K562 (cell line): ENCODE measurements at regions not wholly inside any gene's neighbourhood (a gene's known extent, or its start where the extent isn't known, plus 50 kb on each side); places are given as distances from the start of the nearest gene placed in this dataset.
"Not testable (repeated sequence)": the region's sequence is repeated elsewhere in the genome, so short reads cannot be mapped to it uniquely, and the experiment has no call there.

Experiments used
- ATAC-seq: fragments of 200-7000 bp; cut with Tn5 transposase; 3 replicates; pipeline ENCODE4 v1.9.1; 2020; ENCODE audit warnings: moderate library complexity
- BruUV-seq: library from RNA; stranded (reverse); fragments of 400-500 nt; replicated peaks from 2 replicates; lab custom pipeline; 2021; lab: Mats Ljungman, UMichigan
- CTCF ChIA-PET: fragments of 300-600 bp; formaldehyde crosslinking; extraction: SDS; loops from one replicate; lab custom pipeline; 2021; ENCODE audit warnings: low intra/inter-chr PET ratio; lab: Yijun Ruan, JAX
- POLR2A ChIA-PET: fragments of 300-600, 350-650 bp; sonication (Branson Sonifier 250); formaldehyde crosslinking; extraction: SDS; loops from one replicate; lab custom pipeline; 2021; ENCODE audit warnings: antibody characterized with exemption, inconsistent platforms; lab: Yijun Ruan, JAX
- DNase-seq, 4 experiments: peaks; one replicate each; pipeline versions ENCODE4 v3.0.0 to v3.0.0-alpha.2; 2011 to 2018; ENCODE audit warnings: low spot score in 3 of 4, mixed read lengths in 3 of 4; ENCODE audit errors: extremely low read depth in 1 of 4
- FAIRE-seq: peaks from 2 replicates; lab custom pipeline; 2011; peaks lifted over from hg19 to GRCh38; lab: Jason Lieb, UNC
- H2AFZ ChIP-seq: 2 replicates; pipeline ENCODE4 v1.6.0; 2011; ENCODE audit warnings: low read depth, low read length, control low read depth, inconsistent platforms
- H3K27ac ChIP-seq: fragments of 200-600 bp; 3 replicates; pipeline ENCODE4 v1.8.0; 2011; ENCODE audit warnings: low read depth, mild to moderate bottlenecking, control low read depth, inconsistent platforms, low read length, moderate library complexity, mixed read lengths; ENCODE audit errors: extremely low read depth
- H3K27me3 ChIP-seq, 2 experiments: fragments of 300-600 bp in 1 of 2; 2 replicates in 1 of 2; 3 replicates in 1 of 2; pipeline versions ENCODE4 v1.6.0 to v1.8.0; 2011; ENCODE audit warnings: inconsistent platforms in 2 of 2, low read length in 2 of 2, mild to moderate bottlenecking in 1 of 2, mixed read lengths in 1 of 2, moderate library complexity in 1 of 2; ENCODE audit not compliant: control insufficient read depth in 2 of 2, insufficient read depth in 2 of 2
- H3K36me3 ChIP-seq: fragments of 300-600 bp; 3 replicates; pipeline ENCODE4 v1.8.0; 2011; ENCODE audit warnings: mild to moderate bottlenecking, low read length, inconsistent platforms; ENCODE audit not compliant: control insufficient read depth, insufficient read depth
- H3K4me1 ChIP-seq, 2 experiments: fragments of 200-600 bp in 1 of 2; replicated peaks in 1 of 2; 2 replicates in 1 of 2; 3 replicates in 1 of 2; pipeline versions ENCODE4 v1.5.1 to v1.8.0; 2011; ENCODE audit warnings: inconsistent platforms in 2 of 2, low read length in 2 of 2, mild to moderate bottlenecking in 1 of 2, mixed read lengths in 1 of 2, moderate library complexity in 1 of 2; ENCODE audit not compliant: control insufficient read depth in 2 of 2, insufficient read depth in 2 of 2
- H3K4me2 ChIP-seq: 2 replicates; pipeline ENCODE4 v1.6.1; 2011; ENCODE audit warnings: low read length, control low read depth, inconsistent platforms, mixed read lengths; ENCODE audit not compliant: insufficient read depth
- H3K4me3 ChIP-seq: fragments of 200-600 bp; sonication (generic), shearing (Covaris generic); 2 replicates; pipeline ENCODE4 v1.5.1; 2016; ENCODE audit warnings: control low read depth, inconsistent platforms
- H3K79me2 ChIP-seq: fragments of 200-600 bp; 3 replicates; pipeline ENCODE4 v1.8.0; 2011; ENCODE audit warnings: low read length, inconsistent platforms; ENCODE audit not compliant: control insufficient read depth, insufficient read depth
- H3K9ac ChIP-seq, 2 experiments: 2 replicates each; pipeline versions ENCODE4 v1.6.0 to v1.6.1; 2011; ENCODE audit warnings: low read depth in 2 of 2, low read length in 2 of 2, control low read depth in 1 of 2, inconsistent platforms in 1 of 2, mild to moderate bottlenecking in 1 of 2, mixed read lengths in 1 of 2; ENCODE audit not compliant: insufficient read depth in 1 of 2
- H3K9me1 ChIP-seq: one replicate; pipeline ENCODE4 v1.6.0; 2011; ENCODE audit warnings: inconsistent platforms, mild to moderate bottlenecking, low read length, moderate library complexity; ENCODE audit not compliant: control insufficient read depth, insufficient read depth
- H3K9me3 ChIP-seq: replicated peaks from 2 replicates; pipeline ENCODE4 v1.5.1; 2011; ENCODE audit warnings: low read depth, low read length, inconsistent platforms; ENCODE audit not compliant: control insufficient read depth, insufficient read depth
- H4K20me1 ChIP-seq: replicated peaks from 2 replicates; pipeline ENCODE4 v1.6.1; 2011; ENCODE audit warnings: low read length, inconsistent platforms, mixed read lengths; ENCODE audit not compliant: control insufficient read depth, insufficient read depth
- ATF6 ChIP-seq: sonication (generic); formaldehyde crosslinking; IDR thresholded peaks from 2 replicates; pipeline ENCODE4 v1.4.0; 2020; ENCODE audit warnings: mild to moderate bottlenecking, missing genetic modification reagents
- E2F6 ChIP-seq, 2 experiments: IDR thresholded peaks; 2 replicates each; pipeline ENCODE4 v1.6.1; 2011; ENCODE audit warnings: borderline replicate concordance in 1 of 2, control low read depth in 1 of 2, low read depth in 1 of 2, low read length in 1 of 2, mild to moderate bottlenecking in 1 of 2, mixed read lengths in 1 of 2, moderate library complexity in 1 of 2; ENCODE audit not compliant: insufficient read depth in 1 of 2, insufficient read length in 1 of 2, poor library complexity in 1 of 2, severe bottlenecking in 1 of 2; ENCODE audit errors: extremely low read depth in 1 of 2
- JUND ChIP-seq, 2 experiments: IDR thresholded peaks; 2 replicates in 1 of 2; 3 replicates in 1 of 2; pipeline ENCODE4 v1.6.1; 2011; ENCODE audit warnings: borderline replicate concordance in 2 of 2, low read depth in 2 of 2, low read length in 2 of 2, improper control_type of control experiment in 1 of 2, missing biosample characterization in 1 of 2, missing genetic modification characterization in 1 of 2, missing genetic modification reagents in 1 of 2
- MTA1 ChIP-seq: fragments of 450-650 bp; IDR thresholded peaks from 2 replicates; pipeline ENCODE4 v1.6.1; 2017; ENCODE audit warnings: borderline replicate concordance
- NRF1 ChIP-seq, 2 experiments: fragments of 450-650 bp; IDR thresholded peaks in 1 of 2; conservative IDR thresholded peaks in 1 of 2; 2 replicates each; pipeline ENCODE4 v1.6.1; 2014; ENCODE audit warnings: mild to moderate bottlenecking in 2 of 2
- PURB ChIP-seq: sonication (generic); formaldehyde crosslinking; IDR thresholded peaks from 2 replicates; pipeline ENCODE4 v1.9.0; 2021; ENCODE audit warnings: low read depth, mild to moderate bottlenecking, missing genetic modification reagents
- RBBP5 ChIP-seq: fragments of 200-600 bp; sonication (generic); IDR thresholded peaks from 2 replicates; pipeline ENCODE4 v1.6.1; 2012; ENCODE audit warnings: borderline replicate concordance, mild to moderate bottlenecking, low read length, control low read depth, inconsistent platforms; ENCODE audit not compliant: insufficient read depth, poor library complexity, severe bottlenecking
- ZSCAN29 ChIP-seq: fragments of 450-650 bp; IDR thresholded peaks from 2 replicates; pipeline ENCODE4 v1.6.1; 2017
- WGBS: fragments of 100-300 bp; shearing (Covaris generic); methylation state at CpG from one replicate; pipeline ENCODE4 v1.1.6; 2016; ENCODE audit warnings: low coverage, mixed read lengths; ENCODE audit not compliant: insufficient coverage; ENCODE audit errors: missing lambda C conversion rate; 5-methylcytosine and 5-hydroxymethylcytosine counted together
- in situ Hi-C: fragments of 300-500 bp; cut with MboI; formaldehyde crosslinking; loops from 4 replicates; pipeline ENCODE4 v1.15.0; 2018; ENCODE audit warnings: inconsistent platforms, mixed read lengths
- intact Hi-C: fragments of 100-400 bp; cut with micrococcal nuclease; formaldehyde crosslinking; loops from 2 replicates; pipeline ENCODE4 v1.14.2; 2022

- TF ChIP-seq JUND (IDR thresholded peaks at IDR 0.05; ENCODE audit: borderline replicate concordance, low read depth, low read length) = no peak
- TF ChIP-seq JUND (tag; IDR thresholded peaks at IDR 0.05; ENCODE audit: borderline replicate concordance, low read depth, low read length) = no peak
- TF ChIP-seq MTA1 = no peak
- TF ChIP-seq ATF6 (CRISPR knock-in tag) = no peak
- TF ChIP-seq NRF1 (conservative IDR thresholded peaks at IDR 0.05 in 1 of 2, IDR thresholded peaks at IDR 0.05 in 1 of 2) = no peak
- TF ChIP-seq RBBP5 = no peak
- TF ChIP-seq E2F6 (IDR thresholded peaks at IDR 0.05; ENCODE audit: borderline replicate concordance in 1 of 2, extremely low read depth in 1 of 2, insufficient read depth in 1 of 2, insufficient read length in 1 of 2, low read depth in 1 of 2, low read length in 1 of 2, poor library complexity in 1 of 2, severe bottlenecking in 1 of 2) = no peak
- TF ChIP-seq ZSCAN29 = no peak
- TF ChIP-seq PURB (CRISPR knock-in tag) = no peak
Measured at GRCh38 chr3:75300606-75301005, 363.5 kb upstream of the FRG2C start (continued).

GRCh38 chr3:75301050-75301449 is 363.1 kb upstream of the FRG2C start:
- FAIRE-seq, intact Hi-C loops: not testable (repeated sequence)
- 0% methylated on average over 1 of the region's 1 CpG for WGBS

More at GRCh38 chr3:75301050-75301449, 363.1 kb upstream of the FRG2C start:
- H3K9me3 ChIP-seq, CTCF ChIA-PET, POLR2A ChIA-PET, BruUV-seq, H2AFZ ChIP-seq, H4K20me1 ChIP-seq, H3K27me3 ChIP-seq, H3K4me3 ChIP-seq, H3K79me2 ChIP-seq, DNase-seq, H3K4me1 ChIP-seq, H3K4me2 ChIP-seq, H3K9ac ChIP-seq, H3K9me1 ChIP-seq, ATAC-seq, H3K36me3 ChIP-seq, H3K27ac ChIP-seq: not testable (repeated sequence)
- in situ Hi-C loops = loop anchor here (25.0 kb wide), 1 partner anchor 261 kb away; no protein-coding TSS in a partner anchor
